Activated CD8-positive, alpha-beta memory T cell treated with anti-CD3 and anti-CD28 coated beads for 1 hour (primary cell): ENCODE measurements at regions not wholly inside any gene's neighbourhood (a gene's known extent, or its start where the extent isn't known, plus 50 kb on each side); places are given as distances from the start of the nearest gene placed in this dataset.
"Not testable (repeated sequence)": the region's sequence is repeated elsewhere in the genome, so short reads cannot be mapped to it uniquely, and the experiment has no call there.

ENCODE experiments used
- DNase-seq, 2 donors: peaks; one replicate each; pipeline ENCODE4 v3.0.0-alpha.2; 2020; ENCODE audit warnings: low read depth in 1 of 2; ENCODE audit errors: extremely low read depth in 1 of 2

GRCh38 chr14:105772710-105773250 is 246.4 kb downstream of the TMEM121 start:
- not testable (repeated sequence) for DNase-seq

GRCh38 chr14:105773584-105773983 is 247.2 kb downstream of the TMEM121 start:
- no peak for DNase-seq

- no peak for DNase-seq
These were observed 247.6 kb downstream of the TMEM121 start for GRCh38 chr14:105774001-105774400.

GRCh38 chr14:105774585-105775348 is 248.4 kb downstream of the TMEM121 start:
- DNase-seq = not testable (repeated sequence)

GRCh38 chr14:105775349-105775923 is 249.1 kb downstream of the TMEM121 start:
- not testable (repeated sequence) for DNase-seq

GRCh38 chr14:105776112-105776511 is 249.7 kb downstream of the TMEM121 start:
- not testable (repeated sequence) for DNase-seq

- no peak for DNase-seq
These were observed 250.5 kb downstream of the TMEM121 start for GRCh38 chr14:105776924-105777323.

- no peak for DNase-seq
These were observed 257.3 kb downstream of the TMEM121 start for GRCh38 chr14:105783707-105784106.

GRCh38 chr14:105793836-105794235 is 267.5 kb downstream of the TMEM121 start:
- DNase-seq = no peak

- DNase-seq = no peak
These were observed 271.2 kb downstream of the TMEM121 start for GRCh38 chr14:105797546-105797945.

- DNase-seq = no peak
These were observed 279.3 kb downstream of the TMEM121 start for GRCh38 chr14:105805701-105806100.

- DNase-seq = no peak
These were observed 280.2 kb downstream of the TMEM121 start for GRCh38 chr14:105806568-105806967.

- no peak for DNase-seq
These were observed 291.8 kb downstream of the TMEM121 start for GRCh38 chr14:105817971-105818711.

GRCh38 chr14:105818712-105819005 is 292.3 kb downstream of the TMEM121 start:
- no peak for DNase-seq

- DNase-seq = no peak
These were observed 303.8 kb downstream of the TMEM121 start for GRCh38 chr14:105830171-105830570.

GRCh38 chr14:105836160-105836559 is 309.8 kb downstream of the TMEM121 start:
- no peak for DNase-seq

- DNase-seq = no peak
These were observed 310.3 kb downstream of the TMEM121 start for GRCh38 chr14:105836730-105837129.

- DNase-seq = no peak
These were observed 311.1 kb downstream of the TMEM121 start for GRCh38 chr14:105837349-105838063.

GRCh38 chr14:105838107-105838506 is 311.7 kb downstream of the TMEM121 start:
- no peak for DNase-seq

- no peak for DNase-seq
These were observed 312.4 kb downstream of the TMEM121 start for GRCh38 chr14:105838591-105839424.
